ENCODE measurements at regions not wholly inside any gene's neighbourhood (a gene's known extent, or its start where the extent isn't known, plus 50 kb on each side); places are given as distances from the start of the nearest gene placed in this dataset.
"Not testable (repeated sequence)": the region's sequence is repeated elsewhere in the genome, so short reads cannot be mapped to it uniquely, and the experiment has no call there.

GRCh38 chr2:198273660-198274059 lies 469.3 kb downstream of the PLCL1 start:
- Mint-ChIP-seq H3K4me1 (ENCODE audit: low read depth) (no peaks in the 10 kb centered on the region), H3K4me3 (no peak overlapping the region), H3K9me3 (no peaks in the 10 kb centered on the region), H3K27ac (no peak overlapping the region), H3K36me3 (ENCODE audit: low read depth) (no peaks in the 10 kb centered on the region), H3K27me3 (peaks cover 5% of the 10 kb centered on the region)
- CTCF ChIA-PET: no interaction called here
- Histone ChIP-seq H3K9me3 (ENCODE audit: control insufficient read depth in 1 of 2, insufficient read depth in 1 of 2, low read length in 2 of 2) (no peaks in the 10 kb centered on the region), H3K27me3 (ENCODE audit: control insufficient read depth in 1 of 2, insufficient read depth in 2 of 2, low read length in 2 of 2) (peaks cover 0 to 6% of the 10 kb centered on the region in 2 experiments), H3K36me3 (ENCODE audit: insufficient read depth, low read length) (no peaks in the 10 kb centered on the region), H3K27ac (ENCODE audit: low read depth in 1 of 2, low read length in 2 of 2) (no peak overlapping the region), H3K4me3 (ENCODE audit: low read length) (no peak overlapping the region), H3K4me1 (ENCODE audit: insufficient read depth, low read length) (no peaks in the 10 kb centered on the region)
- DNase-seq (no peak), ATAC-seq (ENCODE audit: poor library complexity) (no peak)
- POLR2A ChIA-PET: no interaction called here
- intact Hi-C loops (cut with DNase I, micrococcal nuclease): no loop called here
- no peak for TF ChIP-seq CTCF (IDR thresholded peaks at IDR 0.05)

GRCh38 chr2:198270157-198270556 lies 465.8 kb downstream of the PLCL1 start:
- CTCF ChIA-PET: interaction anchor here (0.6 kb wide), 1 partner anchor 15 kb away, joined by 3 read pairs; no protein-coding TSS in a partner anchor
- intact Hi-C loops (cut with DNase I, micrococcal nuclease); H3K27ac Mint-ChIP-seq; H3K9me3 Mint-ChIP-seq; H3K4me3 ChIP-seq (ENCODE audit: low read length); H3K36me3 ChIP-seq (ENCODE audit: insufficient read depth, low read length); H3K27ac ChIP-seq (ENCODE audit: low read depth in 1 of 2, low read length in 2 of 2); H3K36me3 Mint-ChIP-seq (ENCODE audit: low read depth); H3K9me3 ChIP-seq (ENCODE audit: control insufficient read depth in 1 of 2, insufficient read depth in 1 of 2, low read length in 2 of 2); H3K4me1 ChIP-seq (ENCODE audit: insufficient read depth, low read length); DNase-seq; POLR2A ChIA-PET; H3K4me3 Mint-ChIP-seq; H3K27me3 ChIP-seq (ENCODE audit: control insufficient read depth in 1 of 2, insufficient read depth in 2 of 2, low read length in 2 of 2); ATAC-seq (ENCODE audit: poor library complexity); H3K4me1 Mint-ChIP-seq (ENCODE audit: low read depth): not testable (repeated sequence)
- peaks cover 15% of the 10 kb centered on the region for H3K27me3 Mint-ChIP-seq

DNA sequence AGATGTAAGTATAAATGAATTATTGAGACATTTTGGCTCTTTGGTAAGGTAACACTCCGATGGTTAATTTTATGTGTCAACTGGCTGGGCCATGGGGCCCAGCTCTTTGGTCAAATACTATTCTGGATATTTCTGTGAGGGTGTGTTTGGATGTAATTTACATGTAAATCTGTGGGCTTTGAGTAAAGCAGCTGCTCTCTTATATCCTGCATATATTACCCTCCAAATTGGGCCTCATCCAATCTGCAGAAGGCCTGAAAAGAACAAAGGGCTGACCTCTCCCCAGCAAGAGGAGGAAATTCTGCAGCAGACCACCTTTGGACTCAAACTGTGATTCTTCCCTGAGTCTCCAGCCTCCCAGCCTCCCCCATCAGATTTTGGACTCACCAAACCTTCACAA lies 464.1 kb downstream of the PLCL1 start:
- H3K4me1 ChIP-seq (ENCODE audit: insufficient read depth, low read length): no peaks in the 10 kb centered on the region
- no peak overlapping the region for H3K4me3 ChIP-seq (ENCODE audit: low read length)
- no peaks in the 10 kb centered on the region for H3K4me1 Mint-ChIP-seq (ENCODE audit: low read depth)
- no peak overlapping the region for H3K27ac ChIP-seq (ENCODE audit: low read depth in 1 of 2, low read length in 2 of 2)
- intact Hi-C loops (cut with DNase I, micrococcal nuclease): no loop called here
- no peaks in the 10 kb centered on the region for H3K9me3 Mint-ChIP-seq
- no peak for DNase-seq
- H3K36me3 Mint-ChIP-seq (ENCODE audit: low read depth): no peaks in the 10 kb centered on the region
- H3K9me3 ChIP-seq (ENCODE audit: control insufficient read depth in 1 of 2, insufficient read depth in 1 of 2, low read length in 2 of 2): no peaks in the 10 kb centered on the region
- H3K27me3 Mint-ChIP-seq: peaks cover 19% of the 10 kb centered on the region
- H3K36me3 ChIP-seq (ENCODE audit: insufficient read depth, low read length): no peaks in the 10 kb centered on the region
- no peak overlapping the region for H3K27ac Mint-ChIP-seq
- POLR2A ChIA-PET: no interaction called here
- CTCF ChIA-PET: no interaction called here
- no peak for ATAC-seq (ENCODE audit: poor library complexity)
- H3K4me3 Mint-ChIP-seq: no peak overlapping the region
- no peak for TF ChIP-seq CTCF (IDR thresholded peaks at IDR 0.05)
- no peaks in the 10 kb centered on the region for H3K27me3 ChIP-seq (ENCODE audit: control insufficient read depth in 1 of 2, insufficient read depth in 2 of 2, low read length in 2 of 2)

- H3K9me3 ChIP-seq (ENCODE audit: control insufficient read depth in 1 of 2, insufficient read depth in 1 of 2, low read length in 2 of 2): no peaks in the 10 kb centered on the region
- peaks cover 0 to 11% of the 10 kb centered on the region in 2 experiments for H3K27me3 ChIP-seq (ENCODE audit: control insufficient read depth in 1 of 2, insufficient read depth in 2 of 2, low read length in 2 of 2)
- CTCF ChIA-PET: no interaction called here
- Mint-ChIP-seq H3K27ac (no peak overlapping the region), H3K36me3 (ENCODE audit: low read depth) (no peaks in the 10 kb centered on the region), H3K9me3 (no peaks in the 10 kb centered on the region), H3K4me1 (ENCODE audit: low read depth) (no peaks in the 10 kb centered on the region), H3K4me3 (no peak overlapping the region), H3K27me3 (peaks cover 66% of the 10 kb centered on the region)
- H3K4me1 ChIP-seq (ENCODE audit: insufficient read depth, low read length): no peaks in the 10 kb centered on the region
- H3K27ac ChIP-seq (ENCODE audit: low read depth in 1 of 2, low read length in 2 of 2): no peak overlapping the region
- no peaks in the 10 kb centered on the region for H3K36me3 ChIP-seq (ENCODE audit: insufficient read depth, low read length)
- DNase-seq (no peak), ATAC-seq (ENCODE audit: poor library complexity) (no peak)
- intact Hi-C loops (cut with DNase I, micrococcal nuclease): no loop called here
- TF ChIP-seq CTCF (IDR thresholded peaks at IDR 0.05): no peak
- no peak overlapping the region for H3K4me3 ChIP-seq (ENCODE audit: low read length)
- POLR2A ChIA-PET: no interaction called here
Measured at GRCh38 chr2:198259496-198259895, 455.1 kb downstream of the PLCL1 start.
